ENCODE measurements at regions not wholly inside any gene's neighbourhood (a gene's known extent, or its start where the extent isn't known, plus 50 kb on each side); places are given as distances from the start of the nearest gene placed in this dataset.

- H3K4me3 ChIP-seq (ENCODE audit: low read length in 2 of 2) = no peak overlapping the region
- no peaks in the 10 kb centered on the region for H3K4me1 ChIP-seq (ENCODE audit: control insufficient read depth in 2 of 2, insufficient read depth in 2 of 2, low read length in 2 of 2)
- H3K36me3 ChIP-seq (ENCODE audit: control insufficient read depth in 2 of 2, insufficient read depth in 2 of 2, low read length in 1 of 2) = no peaks in the 10 kb centered on the region
- 91% methylated on average over 15 of the region's 15 CpGs for WGBS
- no peak for DNase-seq (ENCODE audit: low read depth in 6 of 9, low spot score in 9 of 9)
- no peaks in the 10 kb centered on the region for H3K27me3 ChIP-seq (ENCODE audit: control insufficient read depth in 2 of 2, insufficient read depth in 1 of 2, low read length in 1 of 2)
- H3K27ac ChIP-seq (ENCODE audit: low read depth in 1 of 2, low read length in 1 of 2) = no peak overlapping the region
- H3K9me3 ChIP-seq (ENCODE audit: control insufficient read depth in 2 of 2, insufficient read depth in 1 of 2, low read length in 1 of 2) = peaks cover 0 to 3% of the 10 kb centered on the region in 2 donors
Observed at GRCh38 chr18:78929516-78929915, 50.1 kb upstream of the SALL3 start.

Data from thymus (tissue), 11 donors.